Right atrium auricular region (tissue), 2 donors: ENCODE measurements at regions not wholly inside any gene's neighbourhood (a gene's known extent, or its start where the extent isn't known, plus 50 kb on each side); places are given as distances from the start of the nearest gene placed in this dataset.

ENCODE experiments used
- DNase-seq: peaks from one replicate; pipeline ENCODE4 v3.0.0-alpha.2; 2019; ENCODE audit warnings: low spot score
- H3K27ac ChIP-seq, 2 donors: fragments of 200-600 bp; sonication (generic); 1 replicate in 1 of 2; 2 replicates in 1 of 2; pipeline ENCODE4 v1.5.1; 2016 to 2019
- H3K27me3 ChIP-seq, 2 donors: fragments of 200-600 bp; sonication (generic); one replicate each; pipeline versions ENCODE4 v1.5.1 to v1.6.0; 2017 to 2019
- H3K36me3 ChIP-seq: fragments of 200-600 bp; sonication (generic); one replicate; pipeline ENCODE4 v1.5.1; 2016
- H3K4me1 ChIP-seq, 2 donors: fragments of 200-600 bp; sonication (generic); one replicate each; pipeline versions ENCODE4 v1.5.1 to v1.6.0; 2017 to 2019
- H3K4me3 ChIP-seq, 2 donors: fragments of 200-600 bp; sonication (generic); 1 replicate in 1 of 2; 2 replicates in 1 of 2; pipeline ENCODE4 v1.5.1; 2017 to 2019; ENCODE audit warnings: mild to moderate bottlenecking in 1 of 2, moderate library complexity in 1 of 2
- H3K9me3 ChIP-seq, 2 donors: fragments of 200-600 bp; sonication (generic); one replicate each; pipeline ENCODE4 v1.5.1; 2019
- TF ChIP-seq, protein P1 (sequence below), 2 donors: fragments of 200-600 bp; sonication (generic); IDR thresholded peaks; one replicate each; pipeline ENCODE4 v1.5.1; 2019; ENCODE audit warnings: antibody characterized with exemption in 2 of 2

DNA sequence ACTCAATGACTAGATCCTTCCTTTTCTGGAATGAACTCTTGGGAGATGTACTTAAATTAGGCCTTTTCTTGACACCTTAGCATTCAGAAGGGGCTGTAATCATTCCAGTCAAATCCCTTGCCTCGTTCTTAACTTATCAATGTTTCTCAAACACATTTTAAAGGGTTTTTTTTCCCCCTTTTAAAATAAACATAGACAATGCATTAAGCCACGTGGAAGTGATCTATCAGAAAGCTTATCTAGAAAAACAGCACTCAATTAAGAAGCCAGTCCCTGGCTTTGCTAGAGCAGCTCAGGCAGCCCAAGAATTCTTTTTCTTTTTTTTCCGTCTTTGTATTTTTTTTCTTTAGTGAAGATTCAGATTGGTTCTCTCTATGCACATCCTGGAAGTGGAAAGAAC, 118.2 kb downstream of the PCDH7 start:
- H3K9me3 ChIP-seq = no peaks in the 10 kb centered on the region
- H3K4me3 ChIP-seq = no peak overlapping the region
- peaks cover 0 to 7% of the 10 kb centered on the region in 2 donors for H3K4me1 ChIP-seq
- DNase-seq = no peak
- no peaks in the 10 kb centered on the region for H3K36me3 ChIP-seq
- no peaks in the 10 kb centered on the region for H3K27me3 ChIP-seq
- no peak overlapping the region for H3K27ac ChIP-seq
- TF ChIP-seq, protein P1, sequence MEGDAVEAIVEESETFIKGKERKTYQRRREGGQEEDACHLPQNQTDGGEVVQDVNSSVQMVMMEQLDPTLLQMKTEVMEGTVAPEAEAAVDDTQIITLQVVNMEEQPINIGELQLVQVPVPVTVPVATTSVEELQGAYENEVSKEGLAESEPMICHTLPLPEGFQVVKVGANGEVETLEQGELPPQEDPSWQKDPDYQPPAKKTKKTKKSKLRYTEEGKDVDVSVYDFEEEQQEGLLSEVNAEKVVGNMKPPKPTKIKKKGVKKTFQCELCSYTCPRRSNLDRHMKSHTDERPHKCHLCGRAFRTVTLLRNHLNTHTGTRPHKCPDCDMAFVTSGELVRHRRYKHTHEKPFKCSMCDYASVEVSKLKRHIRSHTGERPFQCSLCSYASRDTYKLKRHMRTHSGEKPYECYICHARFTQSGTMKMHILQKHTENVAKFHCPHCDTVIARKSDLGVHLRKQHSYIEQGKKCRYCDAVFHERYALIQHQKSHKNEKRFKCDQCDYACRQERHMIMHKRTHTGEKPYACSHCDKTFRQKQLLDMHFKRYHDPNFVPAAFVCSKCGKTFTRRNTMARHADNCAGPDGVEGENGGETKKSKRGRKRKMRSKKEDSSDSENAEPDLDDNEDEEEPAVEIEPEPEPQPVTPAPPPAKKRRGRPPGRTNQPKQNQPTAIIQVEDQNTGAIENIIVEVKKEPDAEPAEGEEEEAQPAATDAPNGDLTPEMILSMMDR (IDR thresholded peaks at IDR 0.05) = no peak

- Histone ChIP-seq H3K36me3 (no peaks in the 10 kb centered on the region), H3K27me3 (no peaks in the 10 kb centered on the region), H3K4me1 (peaks cover 0 to 7% of the 10 kb centered on the region in 2 donors), H3K9me3 (no peaks in the 10 kb centered on the region), H3K4me3 (no peak overlapping the region), H3K27ac (no peak overlapping the region)
- DNase-seq = no peak
- TF ChIP-seq, protein P1 (IDR thresholded peaks at IDR 0.05) = no peak
These were observed 119.7 kb downstream of the PCDH7 start for GRCh38 chr4:30839583-30840520.

- H3K4me3 ChIP-seq = no peak overlapping the region
- H3K27ac ChIP-seq = no peak overlapping the region
These were observed 120.4 kb downstream of the PCDH7 start for GRCh38 chr4:30840571-30840970.

GRCh38 chr4:30842142-30842541, 122.0 kb downstream of the PCDH7 start:
- Histone ChIP-seq H3K27ac (no peak overlapping the region), H3K27me3 (no peaks in the 10 kb centered on the region), H3K36me3 (no peaks in the 10 kb centered on the region), H3K9me3 (no peaks in the 10 kb centered on the region), H3K4me1 (peaks cover 0 to 3% of the 10 kb centered on the region in 2 donors), H3K4me3 (no peak overlapping the region)
- TF ChIP-seq, protein P1 (IDR thresholded peaks at IDR 0.05) = no peak
- no peak for DNase-seq

More at GRCh38 chr4:30840571-30840970, 120.4 kb downstream of the PCDH7 start:
- TF ChIP-seq, protein P1 (IDR thresholded peaks at IDR 0.05) = no peak
- Histone ChIP-seq H3K4me1 (peaks cover 0 to 7% of the 10 kb centered on the region in 2 donors), H3K27me3 (no peaks in the 10 kb centered on the region), H3K36me3 (no peaks in the 10 kb centered on the region), H3K9me3 (no peaks in the 10 kb centered on the region)
- no peak for DNase-seq

- Histone ChIP-seq H3K4me3 (no peak overlapping the region), H3K27me3 (no peaks in the 10 kb centered on the region), H3K27ac (no peak overlapping the region), H3K9me3 (no peaks in the 10 kb centered on the region), H3K36me3 (no peaks in the 10 kb centered on the region), H3K4me1 (no peaks in the 10 kb centered on the region)
- TF ChIP-seq, protein P1 (IDR thresholded peaks at IDR 0.05) = no peak
- no peak for DNase-seq
These were observed 122.5 kb downstream of the PCDH7 start for GRCh38 chr4:30842689-30843088.
